PC-9 (cell line): ENCODE measurements at regions not wholly inside any gene's neighbourhood (a gene's known extent, or its start where the extent isn't known, plus 50 kb on each side); places are given as distances from the start of the nearest gene placed in this dataset.

Source experiments
- BruUV-seq: library from RNA; stranded (reverse); fragments of 400-500 nt; replicated peaks from 2 replicates; lab custom pipeline; 2021; lab: Mats Ljungman, UMichigan
- CTCF ChIA-PET: fragments of 300-600 bp; sonication (Branson Sonifier 250); formaldehyde crosslinking; loops from one replicate; lab custom pipeline; 2022; ENCODE audit warnings: antibody characterized with exemption; lab: Charles Lee
- POLR2A ChIA-PET: fragments of 300-600 bp; sonication (Branson Sonifier 250); formaldehyde crosslinking; loops from one replicate; lab custom pipeline; 2022; ENCODE audit warnings: antibody characterized with exemption; ENCODE audit not compliant: unreplicated experiment; lab: Charles Lee
- DNase-seq, 2 experiments: peaks; one replicate each; pipeline versions ENCODE4 v3.0.0 to v3.0.0-alpha.2; 2015 to 2022; ENCODE audit warnings: mixed read lengths in 1 of 2
- H2AFZ ChIP-seq: fragments of 200-600 bp; sonication (generic); 2 replicates; pipeline ENCODE4 v1.8.1; 2017; ENCODE audit warnings: antibody characterized with exemption
- H3F3A ChIP-seq: fragments of 200-600 bp; sonication (generic); 2 replicates; pipeline ENCODE4 v1.8.1; 2017; ENCODE audit warnings: antibody characterized with exemption, mild to moderate bottlenecking, low read depth; ENCODE audit not compliant: insufficient read depth
- H3K27ac ChIP-seq: fragments of 200-600 bp; sonication (generic); 2 replicates; pipeline ENCODE4 v1.6.1; 2016; ENCODE audit warnings: mixed run types
- H3K27me3 ChIP-seq: fragments of 200-600 bp; sonication (generic); 2 replicates; pipeline ENCODE4 v1.6.1; 2016; ENCODE audit warnings: low read depth, mixed run types; ENCODE audit not compliant: insufficient read depth
- H3K36me3 ChIP-seq: fragments of 200-600 bp; sonication (generic); 2 replicates; pipeline ENCODE4 v1.6.1; 2016; ENCODE audit warnings: low read depth, mixed run types
- H3K4me1 ChIP-seq: fragments of 200-600 bp; sonication (generic); replicated peaks from 2 replicates; pipeline ENCODE4 v1.6.1; 2016; ENCODE audit warnings: mixed run types; ENCODE audit not compliant: insufficient read depth
- H3K4me2 ChIP-seq: fragments of 200-600 bp; sonication (generic); 2 replicates; pipeline ENCODE4 v1.6.1; 2017; ENCODE audit warnings: mixed run types
- H3K4me3 ChIP-seq: fragments of 200-600 bp; sonication (generic); 2 replicates; pipeline ENCODE4 v1.6.1; 2016; ENCODE audit warnings: mixed run types
- H3K79me2 ChIP-seq: fragments of 200-600 bp; sonication (generic); 2 replicates; pipeline ENCODE4 v1.6.1; 2017; ENCODE audit warnings: low read depth, mixed run types
- H3K9me2 ChIP-seq: fragments of 200-600 bp; sonication (generic); 2 replicates; pipeline ENCODE4 v1.8.1; 2017; ENCODE audit warnings: mild to moderate bottlenecking; ENCODE audit not compliant: insufficient read depth
- H3K9me3 ChIP-seq: fragments of 200-600 bp; sonication (generic); 2 replicates; pipeline ENCODE4 v1.8.1; 2016; ENCODE audit warnings: low read depth; ENCODE audit not compliant: insufficient read depth
- H4K20me1 ChIP-seq: fragments of 200-600 bp; sonication (generic); 2 replicates; pipeline ENCODE4 v1.8.1; 2017; ENCODE audit not compliant: insufficient read depth
- EZH2 ChIP-seq: fragments of 200-600 bp; sonication (generic); IDR thresholded peaks from 2 replicates; pipeline ENCODE4 v1.8.0; 2017; ENCODE audit warnings: antibody characterized with exemption, low read depth
- intact Hi-C: fragments of 100-400 bp; cut with micrococcal nuclease; formaldehyde crosslinking; loops from one replicate; pipeline ENCODE4 v1.10.0; 2022; ENCODE audit not compliant: unreplicated experiment
- TF ChIP-seq, protein P1 (sequence below): fragments of 200-600 bp; sonication (generic); conservative IDR thresholded peaks from 2 replicates; pipeline ENCODE4 v1.6.1; 2017; ENCODE audit warnings: mixed run types, antibody characterized with exemption, mild to moderate bottlenecking, moderate library complexity

GRCh38 chr3:30069056-30069455 is 537.3 kb upstream of the TGFBR2 start:
- no peak for DNase-seq
- TF ChIP-seq, protein P1, sequence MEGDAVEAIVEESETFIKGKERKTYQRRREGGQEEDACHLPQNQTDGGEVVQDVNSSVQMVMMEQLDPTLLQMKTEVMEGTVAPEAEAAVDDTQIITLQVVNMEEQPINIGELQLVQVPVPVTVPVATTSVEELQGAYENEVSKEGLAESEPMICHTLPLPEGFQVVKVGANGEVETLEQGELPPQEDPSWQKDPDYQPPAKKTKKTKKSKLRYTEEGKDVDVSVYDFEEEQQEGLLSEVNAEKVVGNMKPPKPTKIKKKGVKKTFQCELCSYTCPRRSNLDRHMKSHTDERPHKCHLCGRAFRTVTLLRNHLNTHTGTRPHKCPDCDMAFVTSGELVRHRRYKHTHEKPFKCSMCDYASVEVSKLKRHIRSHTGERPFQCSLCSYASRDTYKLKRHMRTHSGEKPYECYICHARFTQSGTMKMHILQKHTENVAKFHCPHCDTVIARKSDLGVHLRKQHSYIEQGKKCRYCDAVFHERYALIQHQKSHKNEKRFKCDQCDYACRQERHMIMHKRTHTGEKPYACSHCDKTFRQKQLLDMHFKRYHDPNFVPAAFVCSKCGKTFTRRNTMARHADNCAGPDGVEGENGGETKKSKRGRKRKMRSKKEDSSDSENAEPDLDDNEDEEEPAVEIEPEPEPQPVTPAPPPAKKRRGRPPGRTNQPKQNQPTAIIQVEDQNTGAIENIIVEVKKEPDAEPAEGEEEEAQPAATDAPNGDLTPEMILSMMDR: no peak
- TF ChIP-seq EZH2: no peak
- intact Hi-C loops: no loop called here
- POLR2A ChIA-PET: no interaction called here
- Histone ChIP-seq H3K27me3 (no peaks in the 10 kb centered on the region), H3K36me3 (no peaks in the 10 kb centered on the region), H3K79me2 (no peaks in the 10 kb centered on the region), H4K20me1 (no peaks in the 10 kb centered on the region), H3K4me1 (0 out of 2 replicates have a peak, but pooled peaks cover 5% of the 10 kb centered on the region), H3F3A (no peaks in the 10 kb centered on the region), H2AFZ (no peak overlapping the region), H3K27ac (no peak overlapping the region), H3K4me3 (no peak overlapping the region), H3K4me2 (no peak overlapping the region), H3K9me3 (no peaks in the 10 kb centered on the region), H3K9me2 (no peaks in the 10 kb centered on the region)
- BruUV-seq: no TSS peak
- CTCF ChIA-PET: no interaction called here

DNA sequence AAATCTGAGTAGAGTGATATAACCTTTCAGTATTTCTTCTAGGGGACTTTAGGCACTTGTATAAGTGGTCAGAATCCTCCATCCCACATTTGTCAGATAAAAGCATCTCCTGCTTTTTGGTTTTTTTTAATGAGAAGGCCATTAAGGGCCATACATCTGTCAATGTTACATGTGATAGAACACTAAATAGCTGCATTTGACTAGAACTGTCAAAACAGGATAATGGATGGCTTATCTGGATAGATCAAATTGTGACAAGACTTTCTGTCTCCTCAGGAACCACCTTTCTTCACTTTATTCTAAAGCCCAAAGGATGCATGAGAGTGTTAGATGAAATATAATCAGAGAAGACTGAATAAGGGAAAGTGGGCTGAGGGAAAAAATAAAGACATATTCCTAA is 533.4 kb upstream of the TGFBR2 start:
- Histone ChIP-seq H3K27me3 (no peaks in the 10 kb centered on the region), H3K9me2 (no peaks in the 10 kb centered on the region), H3K4me3 (no peak overlapping the region), H3K36me3 (no peaks in the 10 kb centered on the region), H3F3A (no peaks in the 10 kb centered on the region), H2AFZ (no peak overlapping the region), H3K9me3 (no peaks in the 10 kb centered on the region), H3K4me2 (no peak overlapping the region), H3K79me2 (no peaks in the 10 kb centered on the region), H3K4me1 (0 out of 2 replicates have a peak, but pooled peaks cover 5% of the 10 kb centered on the region), H4K20me1 (no peaks in the 10 kb centered on the region), H3K27ac (no peak overlapping the region)
- ChIA-PET CTCF (no interaction called here), POLR2A (interaction anchor here (0.6 kb wide), 1 partner anchor 895 kb away, joined by 3 read pairs; no protein-coding TSS in a partner anchor)
- no peak for DNase-seq
- intact Hi-C loops: no loop called here
- BruUV-seq: no TSS peak
- TF ChIP-seq, protein P1: no peak
- no peak for TF ChIP-seq EZH2

DNA sequence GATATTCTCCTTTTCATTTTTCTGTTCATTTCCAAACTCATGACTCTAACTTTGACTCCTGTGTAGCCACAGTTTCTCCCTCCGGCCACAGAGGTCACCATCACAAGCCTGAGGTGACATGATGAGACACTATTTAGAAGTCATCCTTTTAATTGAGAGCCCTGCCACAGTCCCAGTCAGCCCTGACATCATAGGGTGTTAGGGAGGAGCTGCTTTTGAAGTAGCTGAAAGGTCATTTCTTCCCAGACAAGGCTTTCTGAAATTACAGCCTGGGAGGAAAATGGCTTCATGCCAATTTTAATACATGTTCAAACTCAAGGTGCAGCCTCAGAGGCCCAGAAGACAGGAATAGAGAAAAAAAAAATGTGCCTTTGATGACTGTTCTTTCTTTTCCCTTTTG is 532.8 kb upstream of the TGFBR2 start:
- Histone ChIP-seq H3K9me2 (no peaks in the 10 kb centered on the region), H3K4me2 (no peak overlapping the region), H3K4me1 (0 out of 2 replicates have a peak, but pooled peaks cover 5% of the 10 kb centered on the region), H3K79me2 (no peaks in the 10 kb centered on the region), H3K27ac (no peak overlapping the region), H3K9me3 (no peaks in the 10 kb centered on the region), H3K27me3 (no peaks in the 10 kb centered on the region), H3K4me3 (no peak overlapping the region), H3K36me3 (no peaks in the 10 kb centered on the region), H4K20me1 (no peaks in the 10 kb centered on the region), H3F3A (no peaks in the 10 kb centered on the region), H2AFZ (no peak overlapping the region)
- CTCF ChIA-PET: no interaction called here
- POLR2A ChIA-PET: interaction anchor here (0.6 kb wide), 1 partner anchor 895 kb away, joined by 3 read pairs; no protein-coding TSS in a partner anchor
- peak in 1 of 2 experiments; percentile 27 for DNase-seq
- no peak for TF ChIP-seq EZH2
- TF ChIP-seq, protein P1: no peak
- no TSS peak for BruUV-seq
- intact Hi-C loops: no loop called here
